Stimulated activated CD4-positive, alpha-beta T cell treated with anti-CD3 and anti-CD28 coated beads, Interleukin-1b, Interleukin-23, amount 100 ng/mL, for 4 hours (primary cell): ENCODE measurements at regions not wholly inside any gene's neighbourhood (a gene's known extent, or its start where the extent isn't known, plus 50 kb on each side); places are given as distances from the start of the nearest gene placed in this dataset.

Experiments
- DNase-seq, 2 donors: peaks; one replicate each; pipeline ENCODE4 v3.0.0-alpha.2; 2020; ENCODE audit warnings: low read depth in 2 of 2

DNA sequence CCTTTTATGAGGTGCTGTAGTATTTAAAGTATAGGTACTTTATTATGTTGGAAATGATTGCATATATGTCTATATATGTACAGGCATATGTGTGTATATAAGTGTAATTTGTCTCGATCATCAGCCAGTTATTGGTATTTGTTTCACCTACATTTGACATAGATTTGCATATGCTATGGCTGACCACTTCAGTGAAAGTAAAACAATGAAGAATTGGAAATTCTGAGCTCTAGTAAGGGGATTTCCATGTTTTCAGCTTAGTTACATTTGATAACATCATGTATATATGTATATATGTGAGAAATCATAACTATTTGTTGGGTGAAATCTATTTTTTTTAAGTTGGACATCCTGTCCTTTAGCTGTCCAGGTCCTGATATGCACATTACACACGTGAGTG lies 1303.9 kb downstream of the EFNB2 start:
- DNase-seq = no peak

DNA sequence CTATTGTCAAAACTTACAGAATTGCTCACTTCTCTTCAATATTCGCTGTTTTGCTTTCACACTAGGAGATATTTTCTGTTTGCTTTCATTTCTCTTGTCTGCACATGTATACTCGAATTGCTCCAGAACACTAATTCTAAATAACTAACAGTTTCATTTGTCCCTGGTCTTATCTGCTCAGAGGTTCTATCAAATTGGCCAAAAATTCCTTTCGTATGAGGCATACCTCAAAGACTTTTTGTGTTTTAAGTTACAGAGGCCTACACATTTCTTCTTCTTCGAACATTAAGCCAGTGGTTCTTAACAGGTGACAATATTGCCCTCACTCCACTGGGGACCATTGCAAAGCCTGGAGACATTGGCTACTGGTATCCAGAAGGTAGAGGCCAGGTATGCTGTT lies 1314.6 kb downstream of the EFNB2 start:
- no peak for DNase-seq

DNA sequence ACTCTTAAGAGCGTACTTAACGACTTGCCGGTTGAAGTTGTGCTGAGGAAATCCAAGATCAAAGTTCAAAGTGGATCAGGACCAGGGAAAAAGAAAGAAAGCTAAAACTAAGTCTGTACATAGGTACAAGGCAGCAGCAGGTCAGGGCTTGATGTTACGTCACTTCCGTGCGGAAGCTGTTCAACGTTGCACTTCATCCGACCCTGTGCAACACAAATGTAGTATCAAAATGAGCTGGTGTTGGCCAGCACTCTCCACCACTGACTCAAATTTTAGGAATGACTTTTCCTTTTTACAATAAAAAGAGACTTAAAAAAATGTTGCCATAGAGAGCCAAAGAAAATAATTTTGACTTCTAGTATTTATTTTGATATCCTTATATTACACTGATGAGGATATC lies 1315.4 kb downstream of the EFNB2 start:
- no peak for DNase-seq

DNA sequence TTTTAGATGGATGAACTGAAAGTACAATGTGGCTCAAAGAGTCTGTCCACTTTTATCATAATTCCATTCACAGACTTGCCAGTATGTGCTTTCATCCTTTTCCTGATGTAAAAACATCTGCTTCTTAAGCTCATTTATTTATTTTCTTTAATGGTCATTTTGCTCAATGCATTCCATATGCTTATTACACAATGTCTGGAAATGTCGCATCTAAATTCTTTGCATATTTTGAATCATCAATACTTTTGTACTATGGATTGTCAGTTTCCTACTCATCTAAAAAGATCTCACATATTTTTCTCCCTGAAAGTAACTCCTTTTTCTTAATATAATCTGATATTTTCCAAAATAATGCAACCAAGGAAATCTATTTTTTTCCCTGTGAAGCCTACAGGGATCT lies 1315.8 kb downstream of the EFNB2 start:
- no peak for DNase-seq

DNA sequence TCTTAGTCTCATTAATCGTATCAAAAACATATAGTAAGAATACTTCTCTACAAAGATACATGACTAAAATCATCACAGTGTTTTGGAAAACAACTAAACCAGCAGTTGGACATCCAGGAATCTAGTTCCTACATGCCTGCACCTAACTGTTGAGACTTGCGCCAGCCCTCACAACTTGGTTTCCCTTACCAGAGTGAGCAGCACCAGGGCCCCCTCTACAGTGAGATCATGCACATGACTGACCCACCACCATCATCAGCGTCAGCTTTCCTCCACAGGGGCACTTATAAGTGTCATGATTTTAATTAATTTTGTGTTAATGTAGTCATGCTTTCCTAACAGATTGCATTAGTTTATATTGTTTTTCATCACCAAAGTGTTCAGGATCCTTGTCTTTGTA lies 1322.0 kb downstream of the EFNB2 start:
- no peak for DNase-seq

DNA sequence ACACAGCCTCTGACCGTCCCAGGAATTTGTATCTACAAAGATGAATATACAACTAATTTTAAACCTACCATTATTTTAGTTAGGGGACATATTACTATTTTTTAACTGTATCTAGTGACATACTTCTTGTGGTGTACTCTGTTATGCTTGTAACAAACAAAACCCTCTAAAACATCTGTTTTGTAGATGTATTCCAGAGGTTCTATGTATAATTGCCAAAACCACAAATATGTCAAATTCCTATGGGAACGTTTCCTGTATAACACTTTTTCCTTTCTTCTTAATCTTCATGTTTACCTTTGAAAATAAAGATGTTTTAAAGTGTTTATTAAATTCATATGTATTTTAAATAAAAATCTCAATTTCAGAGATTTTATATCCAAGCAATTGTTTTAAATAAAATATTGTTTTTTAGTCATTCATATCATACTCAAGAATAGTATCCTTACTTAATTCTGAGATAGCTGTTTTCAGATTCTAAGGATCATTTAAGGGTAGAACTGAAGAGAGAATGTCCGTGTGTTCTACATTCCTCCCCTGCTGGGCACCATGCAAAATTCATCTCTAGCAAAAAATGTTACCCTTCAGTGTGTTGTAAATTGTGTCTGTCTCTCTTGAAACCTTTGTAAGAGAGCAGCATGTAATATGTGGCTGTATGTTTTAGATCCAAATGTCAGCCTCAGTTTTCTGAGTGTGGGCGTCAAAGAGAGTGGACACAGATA lies 1327.7 kb downstream of the EFNB2 start:
- DNase-seq = no peak

DNA sequence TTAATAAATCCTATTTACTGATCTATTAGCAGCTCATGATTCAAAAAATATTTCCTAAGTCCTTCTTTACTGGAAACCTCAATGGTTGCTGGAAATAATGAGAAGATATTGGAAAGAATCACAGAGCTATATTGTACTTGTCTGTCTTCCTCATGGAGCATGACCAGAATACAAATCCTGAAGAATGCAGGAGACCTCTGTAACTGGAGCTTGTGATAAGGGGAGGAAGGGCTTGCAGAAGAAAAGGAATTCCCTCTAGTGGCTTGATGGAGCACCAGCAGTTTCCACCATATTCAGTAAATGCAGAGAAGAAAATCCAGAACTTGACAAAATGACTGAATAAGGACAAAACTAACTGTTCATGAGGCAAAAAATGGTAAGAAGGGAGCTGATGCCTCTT lies 1333.1 kb downstream of the EFNB2 start:
- DNase-seq = no peak

DNA sequence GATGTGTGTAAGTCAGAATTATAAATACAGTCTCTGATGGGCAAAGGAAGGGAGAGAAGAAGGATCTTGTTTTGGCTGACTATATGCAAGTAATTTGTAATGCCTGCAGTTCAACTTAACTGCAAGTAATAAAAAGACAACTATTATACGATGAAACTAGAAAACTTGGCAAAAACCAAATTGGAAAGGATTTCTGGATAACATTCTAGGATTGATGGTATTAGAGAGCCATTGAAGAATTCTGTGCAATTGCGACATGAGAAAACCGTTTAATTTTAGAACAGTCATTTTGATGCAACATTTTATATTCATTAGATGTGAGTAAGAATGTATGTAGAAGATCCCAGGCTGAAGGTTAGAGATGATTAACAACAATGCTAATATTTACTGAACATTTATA lies 1334.1 kb downstream of the EFNB2 start:
- DNase-seq = no peak

DNA sequence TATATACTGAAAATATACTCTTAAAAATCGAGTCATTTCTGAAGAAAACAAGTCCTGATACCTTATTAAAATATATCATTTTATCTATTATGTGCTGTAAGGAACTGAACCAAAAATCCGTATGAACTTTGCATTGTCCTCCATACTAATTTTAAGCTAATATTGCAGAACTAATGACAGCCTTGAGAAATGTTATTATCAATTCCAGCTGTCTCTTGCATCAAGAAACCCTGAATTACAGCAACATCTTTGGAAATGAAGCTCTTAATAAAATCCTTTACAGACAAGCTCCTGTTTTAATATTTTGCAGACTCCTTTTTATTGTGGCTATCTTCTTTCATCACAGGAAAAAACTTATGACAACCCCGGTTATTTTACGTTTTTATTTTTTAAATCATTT lies 1335.3 kb downstream of the EFNB2 start:
- no peak for DNase-seq

DNA sequence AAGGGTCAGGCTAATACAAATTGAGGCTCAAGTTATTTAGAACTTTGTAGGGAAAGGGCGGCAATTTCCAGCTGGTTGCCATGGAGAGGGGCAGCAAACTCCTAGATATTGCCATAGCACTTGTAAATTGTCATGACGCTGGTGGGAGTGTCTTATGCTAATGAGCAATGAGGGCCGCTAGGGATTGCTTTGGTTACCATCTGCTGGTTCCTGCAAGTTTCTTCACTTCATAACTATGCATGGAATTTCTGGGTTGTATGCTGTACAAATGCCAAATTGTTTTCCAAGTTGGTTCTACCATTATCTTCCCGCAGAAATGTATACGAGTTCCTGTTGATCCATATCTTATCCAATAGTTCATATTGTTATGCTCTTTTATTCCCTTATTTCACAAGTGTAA lies 1339.4 kb downstream of the EFNB2 start:
- DNase-seq = no peak

DNA sequence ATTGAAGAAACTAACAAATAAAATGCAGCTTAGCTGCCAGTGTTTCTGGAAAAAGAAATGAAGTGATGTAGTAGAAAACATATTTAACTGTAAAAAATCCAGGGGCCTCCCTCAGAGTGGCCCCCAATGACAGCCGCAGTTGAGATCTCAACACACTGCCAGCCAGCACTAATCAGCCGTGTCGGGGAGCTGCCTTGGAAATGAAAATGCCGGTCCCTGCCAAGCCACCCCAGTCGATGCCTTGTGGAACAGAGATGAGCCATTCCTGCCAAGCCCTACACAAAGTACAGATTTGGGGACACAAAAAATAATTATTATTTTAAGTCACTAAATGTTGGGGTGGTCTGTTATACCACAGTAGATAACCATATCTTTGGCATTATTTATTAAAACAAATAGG lies 1342.4 kb downstream of the EFNB2 start:
- no peak for DNase-seq

DNA sequence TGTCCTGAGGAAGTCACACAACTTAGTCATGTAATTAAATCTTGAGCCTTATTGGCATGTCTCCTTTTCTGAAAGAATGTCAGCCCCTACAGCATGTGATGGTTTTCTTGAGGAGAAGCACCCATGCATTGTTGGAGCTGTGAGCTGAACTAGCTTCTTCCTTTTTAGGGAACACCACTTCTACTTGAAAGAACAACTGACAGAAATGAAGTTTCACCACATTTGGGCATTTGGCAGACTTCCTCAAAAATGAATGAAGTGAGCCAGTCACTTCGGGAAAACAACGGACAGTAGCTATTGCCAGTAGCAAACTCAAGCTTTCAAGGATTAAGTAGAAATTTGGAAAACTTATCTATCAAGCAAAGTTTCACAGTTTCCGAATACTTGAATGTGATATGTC lies 1351.3 kb downstream of the EFNB2 start:
- no peak for DNase-seq

DNA sequence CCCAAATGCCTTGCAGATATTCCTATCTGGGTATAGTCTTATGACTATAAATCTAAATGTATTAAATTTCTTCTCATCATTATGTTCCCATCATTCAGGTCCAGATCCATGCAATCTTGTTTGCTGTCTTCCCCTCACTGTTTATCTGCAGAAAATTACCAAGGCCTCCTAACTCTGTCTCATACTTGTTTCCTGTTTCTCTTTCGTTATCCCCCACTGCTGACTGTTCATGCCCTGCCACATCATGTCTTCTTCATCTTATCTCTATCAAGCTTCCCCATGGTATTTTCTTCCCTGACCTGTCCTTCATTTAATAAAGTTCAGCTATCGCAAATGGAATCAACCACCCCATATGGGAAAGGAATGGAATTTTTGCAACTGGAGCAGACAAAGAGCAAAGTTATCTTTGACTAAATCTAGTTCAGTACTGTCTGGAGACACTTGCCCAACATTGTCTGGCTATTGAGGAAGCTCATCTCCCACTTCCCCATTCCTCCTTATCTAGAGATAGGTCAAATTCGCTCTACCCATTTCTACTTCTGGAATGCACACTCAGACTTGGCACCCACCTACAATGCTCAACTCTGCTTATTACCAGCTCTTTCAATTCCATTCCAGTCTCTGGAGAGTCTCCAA lies 1358.1 kb downstream of the EFNB2 start:
- no peak for DNase-seq

DNA sequence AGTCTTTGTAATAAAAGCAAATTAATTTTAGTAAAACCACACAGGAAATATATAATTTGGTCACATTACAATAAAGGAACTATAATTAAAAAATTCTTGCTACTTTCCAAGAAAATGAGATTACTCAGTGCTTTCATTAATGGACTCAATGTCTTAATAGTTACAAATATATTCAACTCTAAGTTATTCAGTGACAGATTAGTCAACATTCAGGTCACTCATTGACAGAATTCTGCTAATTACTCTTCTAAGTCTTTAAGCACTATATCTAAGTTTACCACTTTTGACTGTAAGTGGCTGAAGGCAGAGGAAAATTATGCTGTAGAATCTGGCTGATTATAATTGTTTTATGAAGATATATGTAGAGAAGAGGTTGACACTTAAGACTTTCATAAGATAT lies 1365.0 kb downstream of the EFNB2 start:
- DNase-seq = no peak

DNA sequence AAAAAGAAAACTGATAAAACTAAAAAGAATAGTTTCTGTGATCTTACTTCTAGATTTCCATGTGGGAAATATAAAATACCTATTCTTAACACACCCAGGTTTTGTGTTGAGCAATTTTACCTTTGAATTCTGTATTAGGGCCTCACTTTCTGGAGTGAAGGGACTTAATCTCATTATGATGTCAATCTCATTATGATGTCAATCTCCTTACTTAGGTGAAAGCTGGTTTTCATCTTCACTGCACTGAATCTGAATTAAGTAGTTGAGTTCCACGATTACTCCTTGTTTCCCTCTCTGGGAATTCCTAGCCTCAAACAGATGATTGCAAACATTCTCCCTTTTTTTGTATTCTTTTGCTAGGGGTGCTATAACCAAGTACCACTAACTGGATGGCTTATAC lies 1367.2 kb downstream of the EFNB2 start:
- no peak for DNase-seq

DNA sequence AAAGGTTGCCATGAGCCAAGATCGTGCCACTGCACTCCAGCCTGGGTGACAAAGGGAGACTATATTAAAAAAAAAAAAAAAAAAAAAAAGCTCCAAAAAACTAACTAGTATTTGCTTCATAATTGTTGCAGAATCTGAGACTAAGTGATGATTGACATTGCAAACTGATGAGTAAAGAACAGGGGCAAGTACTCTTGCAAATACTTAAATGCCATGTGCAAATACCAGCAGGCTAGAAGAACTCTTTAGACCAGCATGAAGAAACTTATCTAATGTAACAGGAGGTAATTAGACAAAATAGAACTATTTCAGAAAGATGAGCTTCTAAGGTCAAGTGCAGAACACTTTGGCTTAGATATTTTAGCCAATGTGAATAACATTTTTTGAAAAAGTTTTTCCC lies 1368.1 kb downstream of the EFNB2 start:
- no peak for DNase-seq

DNA sequence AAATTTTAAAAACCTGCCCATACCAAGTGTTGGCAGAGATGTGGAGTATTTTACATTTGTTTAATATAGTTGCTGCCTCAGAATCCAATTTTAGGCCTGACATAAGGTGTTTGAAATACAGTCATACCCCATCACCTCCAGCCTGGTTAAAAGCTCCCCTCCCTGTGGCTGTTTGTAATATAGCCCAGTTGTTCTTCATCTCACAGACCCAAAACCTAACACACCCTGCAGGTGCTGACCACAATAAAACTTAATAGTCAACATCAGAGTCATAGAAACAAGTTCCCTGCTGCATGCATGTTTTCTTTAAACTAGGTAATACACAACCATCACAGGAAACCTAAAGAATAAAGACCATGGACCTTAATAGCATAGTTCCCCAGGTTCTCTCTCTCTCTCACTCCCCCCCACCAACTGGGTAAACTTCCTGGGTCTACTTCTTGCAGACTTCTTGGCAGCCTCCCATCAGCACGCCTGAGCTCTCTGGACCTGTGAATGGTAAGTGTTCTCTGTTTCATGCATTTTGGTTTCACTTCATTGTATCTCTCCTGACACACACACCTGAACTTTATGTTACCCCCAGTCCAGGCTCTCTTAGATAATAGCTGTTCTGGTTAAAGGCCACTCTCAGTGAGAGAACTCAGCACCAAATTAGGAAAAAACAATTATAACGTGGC lies 1369.9 kb downstream of the EFNB2 start:
- DNase-seq = no peak

DNA sequence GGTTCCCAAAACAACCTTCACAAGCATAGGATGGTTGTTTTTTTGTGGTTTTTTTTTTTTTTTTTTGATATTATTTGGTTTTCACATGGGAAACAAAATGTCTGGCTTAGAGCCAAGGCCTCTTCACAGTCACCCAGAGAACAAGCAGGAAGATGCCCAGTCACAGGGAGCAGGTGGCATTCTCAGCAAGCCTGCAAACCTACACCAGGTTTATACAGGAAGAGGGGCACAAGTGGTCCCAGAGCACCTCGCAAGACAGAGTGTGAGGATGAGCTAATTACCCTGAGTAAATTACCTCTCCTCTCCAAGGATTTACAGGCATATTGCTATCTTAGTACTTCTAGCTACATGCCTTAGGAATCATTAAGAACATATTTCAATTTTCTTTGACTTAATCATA lies 1375.6 kb downstream of the EFNB2 start:
- DNase-seq = no peak

DNA sequence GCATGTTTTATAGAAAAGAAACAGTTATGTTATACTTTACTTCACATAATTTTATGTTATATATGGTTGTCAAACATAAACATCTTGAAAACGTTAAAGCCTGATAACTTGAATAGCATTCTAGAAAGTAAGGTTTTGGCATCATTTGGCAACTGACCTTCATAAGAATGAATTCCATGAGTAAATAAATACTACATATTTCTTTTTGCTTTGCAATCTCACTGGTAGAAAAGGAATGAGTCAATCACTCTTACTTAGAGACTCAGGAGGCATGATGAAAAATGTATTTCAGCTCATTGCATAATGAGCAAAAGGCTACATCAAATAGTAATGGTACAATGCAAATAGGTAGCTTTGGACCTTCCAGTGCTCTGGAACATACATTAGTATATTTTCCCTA lies 1381.9 kb downstream of the EFNB2 start:
- DNase-seq = no peak

DNA sequence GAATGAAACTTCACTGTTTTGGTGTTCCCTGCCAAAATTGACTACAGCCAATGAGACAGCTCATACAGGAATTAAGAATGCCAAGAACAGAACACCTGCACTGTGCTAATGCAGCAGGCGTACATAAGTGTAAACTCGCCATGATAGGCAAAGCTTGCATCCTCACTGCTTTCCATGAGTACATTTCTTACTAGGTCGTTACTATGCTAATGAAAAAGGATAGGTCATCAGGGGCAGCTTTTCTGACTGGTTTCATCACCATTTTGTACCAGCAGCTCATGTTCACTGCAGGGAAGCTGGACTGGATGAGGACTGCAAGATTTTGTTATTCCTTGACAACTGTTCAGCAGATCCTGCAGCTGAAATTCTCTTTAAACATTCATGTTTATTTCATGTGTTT lies 1383.8 kb downstream of the EFNB2 start:
- no peak for DNase-seq

DNA sequence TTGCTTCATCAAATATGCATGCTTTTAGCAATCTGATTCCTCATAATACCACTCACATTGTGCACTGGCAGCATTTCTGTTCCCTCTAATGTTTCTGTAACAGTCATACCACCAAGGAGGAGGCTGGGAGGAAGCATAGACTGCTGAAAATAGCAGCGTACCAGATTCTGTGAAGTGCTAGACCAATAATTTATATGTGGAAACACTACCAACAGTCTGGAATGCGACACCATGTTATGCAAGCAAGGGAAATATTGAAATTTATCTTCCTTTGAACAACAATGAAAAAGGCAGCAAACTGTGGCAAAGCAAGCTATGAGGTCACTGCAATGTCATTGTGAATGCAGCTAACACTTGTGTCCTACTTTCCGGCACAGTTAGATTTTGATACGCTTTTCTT lies 1388.0 kb downstream of the EFNB2 start:
- no peak for DNase-seq

DNA sequence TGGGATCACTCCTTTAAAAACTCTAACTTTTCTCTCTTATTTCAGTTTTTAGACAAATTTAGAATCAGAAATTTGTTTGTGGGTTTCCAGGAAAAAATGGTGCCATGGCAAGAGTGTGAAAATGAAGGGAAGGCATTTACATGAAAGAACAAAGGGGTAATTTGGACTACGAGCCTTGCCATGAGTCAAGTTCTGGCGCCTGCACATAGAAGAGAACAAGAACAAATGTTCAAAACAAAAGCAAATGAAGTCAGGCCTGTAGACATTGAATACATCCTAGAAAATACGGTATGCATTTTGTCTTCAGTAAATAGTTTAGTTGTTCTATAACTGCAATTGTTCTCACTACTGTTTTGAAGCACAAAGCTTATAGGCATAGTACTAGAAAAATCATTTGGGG lies 1390.5 kb downstream of the EFNB2 start:
- DNase-seq = no peak

DNA sequence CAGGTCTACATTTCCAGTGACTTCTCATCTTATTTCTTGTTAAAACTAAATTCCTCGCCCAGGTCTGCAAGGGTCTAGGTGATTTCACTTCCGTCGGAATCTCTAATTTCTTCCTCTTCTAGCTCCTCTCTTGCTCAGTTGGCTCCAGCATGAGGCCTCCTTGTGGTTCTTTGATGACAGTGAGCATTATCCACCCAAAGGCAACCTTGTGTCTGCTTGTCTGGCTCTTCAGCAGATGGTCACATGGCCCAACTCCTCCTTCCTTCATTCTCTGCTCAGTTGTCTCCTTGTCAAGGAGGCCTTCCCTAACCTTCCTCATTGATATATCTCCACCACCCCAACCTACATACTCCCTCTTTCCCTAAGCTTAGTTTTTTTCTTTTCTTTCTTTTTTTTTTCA lies 1391.4 kb downstream of the EFNB2 start:
- DNase-seq = no peak
